C4-2B (cell line): ENCODE measurements at regions not wholly inside any gene's neighbourhood (a gene's known extent, or its start where the extent isn't known, plus 50 kb on each side); places are given as distances from the start of the nearest gene placed in this dataset.

Experiments
- CTCF ChIP-seq: fragments of 450-650 bp; conservative IDR thresholded peaks from 2 replicates; pipeline ENCODE4 v1.5.1; 2017; ENCODE audit warnings: mild to moderate bottlenecking
- ZFX ChIP-seq: fragments of 450-650 bp; IDR thresholded peaks from 2 replicates; pipeline ENCODE4 v1.6.1; 2017

- TF ChIP-seq ZFX (no peak), CTCF (no peak)
Observed at GRCh38 chr13:76053181-76053580, 417.1 kb downstream of the LMO7 start.
